ENCODE measurements at regions not wholly inside any gene's neighbourhood (a gene's known extent, or its start where the extent isn't known, plus 50 kb on each side); places are given as distances from the start of the nearest gene placed in this dataset.

DNA sequence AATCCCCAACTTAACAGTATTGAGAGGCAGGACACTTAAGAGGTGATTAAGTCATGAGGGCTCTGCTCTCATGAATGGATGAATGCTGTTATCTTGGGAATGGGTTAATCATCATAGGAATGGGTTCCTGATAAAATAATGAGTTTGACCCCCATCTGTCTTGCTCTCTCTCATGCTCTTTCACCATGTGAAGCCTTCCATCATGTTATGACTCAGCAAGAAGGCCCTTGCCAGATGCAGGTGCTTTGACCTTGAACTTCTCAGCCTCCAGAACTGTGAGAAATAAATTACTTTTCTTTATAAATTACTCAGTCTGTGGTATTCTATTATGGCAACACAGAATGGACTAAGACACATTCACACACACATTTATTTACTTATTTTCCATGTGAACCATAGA, 89.0 kb upstream of the PPM1H start:
- TF ChIP-seq POLR2A (IDR thresholded peaks at IDR 0.05; ENCODE audit: low read depth, low read length), result no peak
- no peak for TF ChIP-seq BHLHE40 (IDR thresholded peaks at IDR 0.05; ENCODE audit: borderline replicate concordance in 1 of 2, low read depth in 2 of 2, low read length in 1 of 2)
- no peak for TF ChIP-seq TAF1 (IDR thresholded peaks at IDR 0.05; ENCODE audit: borderline replicate concordance, low read depth, low read length)
- TF ChIP-seq, protein P1, sequence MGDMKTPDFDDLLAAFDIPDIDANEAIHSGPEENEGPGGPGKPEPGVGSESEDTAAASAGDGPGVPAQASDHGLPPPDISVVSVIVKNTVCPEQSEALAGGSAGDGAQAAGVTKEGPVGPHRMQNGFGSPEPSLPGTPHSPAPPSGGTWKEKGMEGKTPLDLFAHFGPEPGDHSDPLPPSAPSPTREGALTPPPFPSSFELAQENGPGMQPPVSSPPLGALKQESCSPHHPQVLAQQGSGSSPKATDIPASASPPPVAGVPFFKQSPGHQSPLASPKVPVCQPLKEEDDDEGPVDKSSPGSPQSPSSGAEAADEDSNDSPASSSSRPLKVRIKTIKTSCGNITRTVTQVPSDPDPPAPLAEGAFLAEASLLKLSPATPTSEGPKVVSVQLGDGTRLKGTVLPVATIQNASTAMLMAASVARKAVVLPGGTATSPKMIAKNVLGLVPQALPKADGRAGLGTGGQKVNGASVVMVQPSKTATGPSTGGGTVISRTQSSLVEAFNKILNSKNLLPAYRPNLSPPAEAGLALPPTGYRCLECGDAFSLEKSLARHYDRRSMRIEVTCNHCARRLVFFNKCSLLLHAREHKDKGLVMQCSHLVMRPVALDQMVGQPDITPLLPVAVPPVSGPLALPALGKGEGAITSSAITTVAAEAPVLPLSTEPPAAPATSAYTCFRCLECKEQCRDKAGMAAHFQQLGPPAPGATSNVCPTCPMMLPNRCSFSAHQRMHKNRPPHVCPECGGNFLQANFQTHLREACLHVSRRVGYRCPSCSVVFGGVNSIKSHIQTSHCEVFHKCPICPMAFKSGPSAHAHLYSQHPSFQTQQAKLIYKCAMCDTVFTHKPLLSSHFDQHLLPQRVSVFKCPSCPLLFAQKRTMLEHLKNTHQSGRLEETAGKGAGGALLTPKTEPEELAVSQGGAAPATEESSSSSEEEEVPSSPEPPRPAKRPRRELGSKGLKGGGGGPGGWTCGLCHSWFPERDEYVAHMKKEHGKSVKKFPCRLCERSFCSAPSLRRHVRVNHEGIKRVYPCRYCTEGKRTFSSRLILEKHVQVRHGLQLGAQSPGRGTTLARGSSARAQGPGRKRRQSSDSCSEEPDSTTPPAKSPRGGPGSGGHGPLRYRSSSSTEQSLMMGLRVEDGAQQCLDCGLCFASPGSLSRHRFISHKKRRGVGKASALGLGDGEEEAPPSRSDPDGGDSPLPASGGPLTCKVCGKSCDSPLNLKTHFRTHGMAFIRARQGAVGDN (IDR thresholded peaks at IDR 0.05), result no peak
- TF ChIP-seq SRF (IDR thresholded peaks at IDR 0.05; ENCODE audit: low read depth in 2 of 2, low read length in 2 of 2), result no peak
- TF ChIP-seq EP300 (IDR thresholded peaks at IDR 0.05; ENCODE audit: borderline replicate concordance in 1 of 2, control insufficient read depth in 1 of 2, low read depth in 2 of 2, low read length in 2 of 2), result no peak
- TF ChIP-seq, protein P2, sequence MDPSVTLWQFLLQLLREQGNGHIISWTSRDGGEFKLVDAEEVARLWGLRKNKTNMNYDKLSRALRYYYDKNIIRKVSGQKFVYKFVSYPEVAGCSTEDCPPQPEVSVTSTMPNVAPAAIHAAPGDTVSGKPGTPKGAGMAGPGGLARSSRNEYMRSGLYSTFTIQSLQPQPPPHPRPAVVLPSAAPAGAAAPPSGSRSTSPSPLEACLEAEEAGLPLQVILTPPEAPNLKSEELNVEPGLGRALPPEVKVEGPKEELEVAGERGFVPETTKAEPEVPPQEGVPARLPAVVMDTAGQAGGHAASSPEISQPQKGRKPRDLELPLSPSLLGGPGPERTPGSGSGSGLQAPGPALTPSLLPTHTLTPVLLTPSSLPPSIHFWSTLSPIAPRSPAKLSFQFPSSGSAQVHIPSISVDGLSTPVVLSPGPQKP (IDR thresholded peaks at IDR 0.05; ENCODE audit: low read depth, low read length), result no peak
- TF ChIP-seq BMI1 (IDR thresholded peaks at IDR 0.05; ENCODE audit: borderline replicate concordance), result no peak
- TF ChIP-seq, protein P3, sequence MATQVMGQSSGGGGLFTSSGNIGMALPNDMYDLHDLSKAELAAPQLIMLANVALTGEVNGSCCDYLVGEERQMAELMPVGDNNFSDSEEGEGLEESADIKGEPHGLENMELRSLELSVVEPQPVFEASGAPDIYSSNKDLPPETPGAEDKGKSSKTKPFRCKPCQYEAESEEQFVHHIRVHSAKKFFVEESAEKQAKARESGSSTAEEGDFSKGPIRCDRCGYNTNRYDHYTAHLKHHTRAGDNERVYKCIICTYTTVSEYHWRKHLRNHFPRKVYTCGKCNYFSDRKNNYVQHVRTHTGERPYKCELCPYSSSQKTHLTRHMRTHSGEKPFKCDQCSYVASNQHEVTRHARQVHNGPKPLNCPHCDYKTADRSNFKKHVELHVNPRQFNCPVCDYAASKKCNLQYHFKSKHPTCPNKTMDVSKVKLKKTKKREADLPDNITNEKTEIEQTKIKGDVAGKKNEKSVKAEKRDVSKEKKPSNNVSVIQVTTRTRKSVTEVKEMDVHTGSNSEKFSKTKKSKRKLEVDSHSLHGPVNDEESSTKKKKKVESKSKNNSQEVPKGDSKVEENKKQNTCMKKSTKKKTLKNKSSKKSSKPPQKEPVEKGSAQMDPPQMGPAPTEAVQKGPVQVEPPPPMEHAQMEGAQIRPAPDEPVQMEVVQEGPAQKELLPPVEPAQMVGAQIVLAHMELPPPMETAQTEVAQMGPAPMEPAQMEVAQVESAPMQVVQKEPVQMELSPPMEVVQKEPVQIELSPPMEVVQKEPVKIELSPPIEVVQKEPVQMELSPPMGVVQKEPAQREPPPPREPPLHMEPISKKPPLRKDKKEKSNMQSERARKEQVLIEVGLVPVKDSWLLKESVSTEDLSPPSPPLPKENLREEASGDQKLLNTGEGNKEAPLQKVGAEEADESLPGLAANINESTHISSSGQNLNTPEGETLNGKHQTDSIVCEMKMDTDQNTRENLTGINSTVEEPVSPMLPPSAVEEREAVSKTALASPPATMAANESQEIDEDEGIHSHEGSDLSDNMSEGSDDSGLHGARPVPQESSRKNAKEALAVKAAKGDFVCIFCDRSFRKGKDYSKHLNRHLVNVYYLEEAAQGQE (IDR thresholded peaks at IDR 0.05; ENCODE audit: low read depth, low read length), result no peak
- TF ChIP-seq SMARCA5 (IDR thresholded peaks at IDR 0.05), result no peak
